ENCODE measurements at regions not wholly inside any gene's neighbourhood (a gene's known extent, or its start where the extent isn't known, plus 50 kb on each side); places are given as distances from the start of the nearest gene placed in this dataset.

DNA sequence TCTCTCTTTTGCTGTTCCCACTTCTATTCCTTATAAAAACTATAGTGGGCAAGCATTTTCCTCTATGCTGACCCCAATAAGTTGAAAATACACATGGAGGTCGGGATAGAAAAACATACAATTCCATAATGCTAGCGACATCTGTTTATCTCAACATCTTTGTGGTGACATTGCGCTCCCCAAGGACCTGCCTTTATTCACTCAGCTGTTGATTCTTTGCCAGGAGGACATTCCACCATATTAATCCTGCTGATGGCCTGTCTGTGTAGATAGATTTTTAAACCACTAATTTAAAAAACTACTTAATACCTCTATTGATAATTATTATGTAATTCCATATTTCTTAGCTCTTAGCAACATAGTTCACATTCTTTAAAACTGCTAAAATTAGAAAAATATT lies 555.3 kb upstream of the MAP3K7 start:
- TF ChIP-seq CTCF (conservative IDR thresholded peaks at IDR 0.05) = no peak
- TF ChIP-seq EZH2 (IDR thresholded peaks at IDR 0.05; ENCODE audit: low read depth) = no peak
